SK-N-SH (cell line): ENCODE measurements at regions not wholly inside any gene's neighbourhood (a gene's known extent, or its start where the extent isn't known, plus 50 kb on each side); places are given as distances from the start of the nearest gene placed in this dataset.

ENCODE experiments used
- CTCF ChIA-PET: fragments of 300-600, 350-600 bp; formaldehyde crosslinking; extraction: SDS; loops from one replicate; lab custom pipeline; 2021; lab: Yijun Ruan, JAX
- POLR2A ChIA-PET: fragments of 350-600 bp; sonication (Branson Sonifier 250); formaldehyde crosslinking; extraction: SDS; loops from one replicate; lab custom pipeline; 2020; ENCODE audit warnings: antibody characterized with exemption, inconsistent platforms; lab: Yijun Ruan, JAX
- DNase-seq: peaks from one replicate; pipeline ENCODE4 v3.0.0; 2012
- H2AFZ ChIP-seq: fragments of 200-600 bp; sonication (generic); 2 replicates; pipeline ENCODE4 v1.8.1; 2016; ENCODE audit warnings: antibody characterized with exemption, mild to moderate bottlenecking, low read depth
- H3F3A ChIP-seq: fragments of 200-600 bp; sonication (generic); replicated peaks from 2 replicates; pipeline ENCODE3; 2016; ENCODE audit warnings: antibody characterized with exemption, mild to moderate bottlenecking; ENCODE audit not compliant: insufficient read depth
- H3K27ac ChIP-seq, 2 experiments: fragments of 200-500 bp in 1 of 2; fragments of 200-600 bp in 1 of 2; sonication (Bioruptor generic) in 1 of 2; sonication (generic), shearing (Covaris generic) in 1 of 2; 2 replicates each; pipeline versions ENCODE4 v1.5.1 to v1.6.1; 2014 to 2016; ENCODE audit warnings: low read depth in 2 of 2, inconsistent platforms in 1 of 2, low read length in 1 of 2, mild to moderate bottlenecking in 1 of 2, mixed read lengths in 1 of 2
- H3K27me3 ChIP-seq: fragments of 200-600 bp; sonication (generic), shearing (Covaris generic); 2 replicates; pipeline ENCODE4 v1.6.1; 2016; ENCODE audit warnings: mixed run types; ENCODE audit not compliant: insufficient read depth
- H3K36me3 ChIP-seq, 2 experiments: fragments of 200-500 bp in 1 of 2; fragments of 200-600 bp in 1 of 2; sonication (Bioruptor generic) in 1 of 2; sonication (generic) in 1 of 2; replicated peaks in 1 of 2; 2 replicates each; pipeline versions ENCODE3 to v1.5.1; 2014 to 2016; ENCODE audit warnings: low read length in 1 of 2, mild to moderate bottlenecking in 1 of 2; ENCODE audit not compliant: insufficient read depth in 2 of 2, control insufficient read depth in 1 of 2
- H3K4me1 ChIP-seq, 2 experiments: fragments of 200-500 bp in 1 of 2; fragments of 200-600 bp in 1 of 2; sonication (Bioruptor generic) in 1 of 2; sonication (generic), shearing (Covaris generic) in 1 of 2; 2 replicates each; pipeline versions ENCODE4 v1.5.1 to v1.6.1; 2014 to 2016; ENCODE audit warnings: low read depth in 1 of 2, low read length in 1 of 2, mixed run types in 1 of 2; ENCODE audit not compliant: insufficient read depth in 2 of 2, control insufficient read depth in 1 of 2
- H3K4me2 ChIP-seq: fragments of 200-600 bp; sonication (generic), shearing (Covaris generic); 2 replicates; pipeline ENCODE4 v1.6.1; 2017; ENCODE audit warnings: mixed run types
- H3K4me3 ChIP-seq, 2 experiments: fragments of 200-500 bp in 1 of 2; fragments of 200-600 bp in 1 of 2; sonication (Bioruptor generic) in 1 of 2; sonication (generic), shearing (Covaris generic) in 1 of 2; 2 replicates each; pipeline versions ENCODE4 v1.5.1 to v1.8.1; 2014 to 2016; ENCODE audit warnings: low read depth in 2 of 2, inconsistent platforms in 1 of 2, low read length in 1 of 2, mild to moderate bottlenecking in 1 of 2, mixed read lengths in 1 of 2, moderate library complexity in 1 of 2
- H3K79me2 ChIP-seq: fragments of 200-600 bp; sonication (generic); 2 replicates; pipeline ENCODE4 v1.8.1; 2017; ENCODE audit warnings: mild to moderate bottlenecking; ENCODE audit not compliant: insufficient read depth
- H3K9ac ChIP-seq: fragments of 200-600 bp; sonication (generic); 2 replicates; pipeline ENCODE4 v1.6.1; 2017; ENCODE audit warnings: mixed run types
- H3K9me2 ChIP-seq: fragments of 200-600 bp; sonication (generic); 2 replicates; pipeline ENCODE4 v1.6.1; 2017; ENCODE audit warnings: mixed run types
- H3K9me3 ChIP-seq: fragments of 200-600 bp; sonication (generic); 2 replicates; pipeline ENCODE4 v1.6.1; 2017; ENCODE audit warnings: mixed run types, mild to moderate bottlenecking, moderate library complexity
- H4K20me1 ChIP-seq: fragments of 200-600 bp; sonication (generic); 2 replicates; pipeline ENCODE4 v1.6.1; 2017; ENCODE audit warnings: mild to moderate bottlenecking, mixed run types; ENCODE audit not compliant: insufficient read depth
- CHD2 ChIP-seq: fragments of 150-350 bp; IDR thresholded peaks from 2 replicates; pipeline ENCODE4 v1.6.1; 2018; ENCODE audit warnings: low read length; ENCODE audit not compliant: partially characterized antibody
- GATA2 ChIP-seq: sonication (generic); formaldehyde crosslinking; IDR thresholded peaks from 2 replicates; pipeline ENCODE4 v1.5.0; 2020; ENCODE audit warnings: mild to moderate bottlenecking, missing genetic modification reagents
- POLR2AphosphoS5 ChIP-seq: IDR thresholded peaks from 2 replicates; pipeline ENCODE4 v1.6.1; 2012; ENCODE audit warnings: low read depth, low read length
- RXRA ChIP-seq: IDR thresholded peaks from 2 replicates; pipeline ENCODE4 v1.4.0; 2012; ENCODE audit warnings: low read depth, mild to moderate bottlenecking, borderline replicate concordance
- TAF1 ChIP-seq: IDR thresholded peaks from 2 replicates; pipeline ENCODE4 v1.6.1; 2012; ENCODE audit warnings: low read depth, mild to moderate bottlenecking, low read length, moderate library complexity, borderline replicate concordance
- WGBS: methylation state at CpG from one replicate; pipeline ENCODE4 v1.1.6; 2017; ENCODE audit warnings: low lambda C conversion rate; 5-methylcytosine and 5-hydroxymethylcytosine counted together
- TF ChIP-seq, protein P1 (sequence below): fragments of 200-600 bp; sonication (generic); IDR thresholded peaks from 2 replicates; pipeline ENCODE4 v1.6.1; 2017; ENCODE audit warnings: antibody characterized with exemption, mild to moderate bottlenecking, moderate library complexity
- TF ChIP-seq, protein P2 (sequence below): IDR thresholded peaks from 2 replicates; pipeline ENCODE4 v1.4.0; 2012; ENCODE audit warnings: low read depth, borderline replicate concordance
- TF ChIP-seq, protein P3 (sequence below): IDR thresholded peaks from 2 replicates; pipeline ENCODE4 v1.4.0; 2012; ENCODE audit warnings: low read depth, borderline replicate concordance

DNA sequence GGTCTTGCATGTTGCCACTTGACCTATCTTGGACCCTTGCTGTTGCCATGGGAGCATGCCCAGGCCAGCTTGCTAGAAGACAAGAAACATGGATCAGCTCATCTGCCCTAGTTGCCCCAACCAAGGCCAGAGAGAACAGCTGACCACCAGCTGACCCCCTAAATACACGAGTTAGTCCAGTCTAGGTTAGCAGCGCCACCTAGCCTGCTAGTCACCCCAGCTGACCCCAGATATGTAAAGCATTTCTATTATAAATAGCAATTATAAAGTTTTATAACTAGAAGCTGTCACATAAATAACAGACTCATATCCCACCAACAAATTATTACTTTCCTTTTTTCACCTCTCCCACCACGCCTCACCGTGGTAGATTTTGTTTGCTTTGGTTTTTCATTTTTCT, 387.8 kb downstream of the RASEF start:
- Histone ChIP-seq H3F3A (no peaks in the 10 kb centered on the region), H3K79me2 (no peaks in the 10 kb centered on the region), H3K36me3 (no peaks in the 10 kb centered on the region), H3K4me2 (no peak overlapping the region), H3K9me3 (no peaks in the 10 kb centered on the region), H3K9me2 (no peaks in the 10 kb centered on the region), H3K4me1 (peaks cover 0 to 7% of the 10 kb centered on the region in 2 experiments; a peak in 2 of 4 replicates), H3K4me3 (no peak overlapping the region), H3K27me3 (no peaks in the 10 kb centered on the region), H3K27ac (no peak overlapping the region), H4K20me1 (no peaks in the 10 kb centered on the region), H3K9ac (no peak overlapping the region), H2AFZ (no peak overlapping the region)
- 40% methylated on average over 4 of the region's 4 CpGs for WGBS
- ChIA-PET CTCF (no interaction called here), POLR2A (no interaction called here)
- DNase-seq = no peak
- TF ChIP-seq, protein P1, sequence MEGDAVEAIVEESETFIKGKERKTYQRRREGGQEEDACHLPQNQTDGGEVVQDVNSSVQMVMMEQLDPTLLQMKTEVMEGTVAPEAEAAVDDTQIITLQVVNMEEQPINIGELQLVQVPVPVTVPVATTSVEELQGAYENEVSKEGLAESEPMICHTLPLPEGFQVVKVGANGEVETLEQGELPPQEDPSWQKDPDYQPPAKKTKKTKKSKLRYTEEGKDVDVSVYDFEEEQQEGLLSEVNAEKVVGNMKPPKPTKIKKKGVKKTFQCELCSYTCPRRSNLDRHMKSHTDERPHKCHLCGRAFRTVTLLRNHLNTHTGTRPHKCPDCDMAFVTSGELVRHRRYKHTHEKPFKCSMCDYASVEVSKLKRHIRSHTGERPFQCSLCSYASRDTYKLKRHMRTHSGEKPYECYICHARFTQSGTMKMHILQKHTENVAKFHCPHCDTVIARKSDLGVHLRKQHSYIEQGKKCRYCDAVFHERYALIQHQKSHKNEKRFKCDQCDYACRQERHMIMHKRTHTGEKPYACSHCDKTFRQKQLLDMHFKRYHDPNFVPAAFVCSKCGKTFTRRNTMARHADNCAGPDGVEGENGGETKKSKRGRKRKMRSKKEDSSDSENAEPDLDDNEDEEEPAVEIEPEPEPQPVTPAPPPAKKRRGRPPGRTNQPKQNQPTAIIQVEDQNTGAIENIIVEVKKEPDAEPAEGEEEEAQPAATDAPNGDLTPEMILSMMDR = 0 out of 2 replicates have a peak, but pooled peaks have one; percentile 12
- TF ChIP-seq, protein P2, sequence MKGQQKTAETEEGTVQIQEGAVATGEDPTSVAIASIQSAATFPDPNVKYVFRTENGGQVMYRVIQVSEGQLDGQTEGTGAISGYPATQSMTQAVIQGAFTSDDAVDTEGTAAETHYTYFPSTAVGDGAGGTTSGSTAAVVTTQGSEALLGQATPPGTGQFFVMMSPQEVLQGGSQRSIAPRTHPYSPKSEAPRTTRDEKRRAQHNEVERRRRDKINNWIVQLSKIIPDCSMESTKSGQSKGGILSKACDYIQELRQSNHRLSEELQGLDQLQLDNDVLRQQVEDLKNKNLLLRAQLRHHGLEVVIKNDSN = no peak
- no peak for TF ChIP-seq POLR2AphosphoS5
- TF ChIP-seq CHD2 = no peak

DNA sequence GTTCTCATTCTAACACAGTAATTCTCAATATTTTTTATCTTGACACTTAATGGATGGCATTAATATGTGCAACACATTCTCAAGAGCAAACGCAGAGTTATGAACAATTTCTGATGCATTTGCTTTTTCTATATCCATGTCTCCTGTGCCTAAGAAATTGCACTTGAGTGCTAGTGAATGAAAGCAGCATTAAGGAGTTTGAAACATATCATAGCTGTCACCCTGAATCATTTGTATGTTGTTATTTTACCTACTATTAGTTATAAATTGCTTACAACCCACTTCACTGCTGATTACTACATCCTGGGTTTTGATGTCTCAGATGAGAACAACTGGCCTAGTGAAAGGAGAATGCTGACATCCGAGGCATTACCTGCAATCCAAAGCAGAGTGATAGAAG, 387.3 kb downstream of the RASEF start:
- Histone ChIP-seq H3K27me3 (no peaks in the 10 kb centered on the region), H3K4me3 (no peak overlapping the region), H3K79me2 (no peaks in the 10 kb centered on the region), H3K9me2 (no peaks in the 10 kb centered on the region), H3F3A (no peaks in the 10 kb centered on the region), H3K4me2 (no peak overlapping the region), H3K9me3 (no peaks in the 10 kb centered on the region), H3K4me1 (peaks cover 0 to 11% of the 10 kb centered on the region in 2 experiments; a peak in 2 of 4 replicates), H3K27ac (no peak overlapping the region), H3K36me3 (no peaks in the 10 kb centered on the region), H2AFZ (no peak overlapping the region), H3K9ac (no peak overlapping the region), H4K20me1 (no peaks in the 10 kb centered on the region)
- DNase-seq = no peak
- ChIA-PET POLR2A (no interaction called here), CTCF (no interaction called here)
- TF ChIP-seq RXRA (no peak), TAF1 (no peak), GATA2 (CRISPR knock-in tag) (no peak)
- TF ChIP-seq, protein P3, sequence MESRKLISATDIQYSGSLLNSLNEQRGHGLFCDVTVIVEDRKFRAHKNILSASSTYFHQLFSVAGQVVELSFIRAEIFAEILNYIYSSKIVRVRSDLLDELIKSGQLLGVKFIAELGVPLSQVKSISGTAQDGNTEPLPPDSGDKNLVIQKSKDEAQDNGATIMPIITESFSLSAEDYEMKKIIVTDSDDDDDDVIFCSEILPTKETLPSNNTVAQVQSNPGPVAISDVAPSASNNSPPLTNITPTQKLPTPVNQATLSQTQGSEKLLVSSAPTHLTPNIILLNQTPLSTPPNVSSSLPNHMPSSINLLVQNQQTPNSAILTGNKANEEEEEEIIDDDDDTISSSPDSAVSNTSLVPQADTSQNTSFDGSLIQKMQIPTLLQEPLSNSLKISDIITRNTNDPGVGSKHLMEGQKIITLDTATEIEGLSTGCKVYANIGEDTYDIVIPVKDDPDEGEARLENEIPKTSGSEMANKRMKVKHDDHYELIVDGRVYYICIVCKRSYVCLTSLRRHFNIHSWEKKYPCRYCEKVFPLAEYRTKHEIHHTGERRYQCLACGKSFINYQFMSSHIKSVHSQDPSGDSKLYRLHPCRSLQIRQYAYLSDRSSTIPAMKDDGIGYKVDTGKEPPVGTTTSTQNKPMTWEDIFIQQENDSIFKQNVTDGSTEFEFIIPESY = no peak
- 13% methylated on average over 2 of the region's 2 CpGs for WGBS
